Endothelial cell of umbilical vein (primary cell): ENCODE measurements at regions not wholly inside any gene's neighbourhood (a gene's known extent, or its start where the extent isn't known, plus 50 kb on each side); places are given as distances from the start of the nearest gene placed in this dataset.

Source experiments
- EZH2 ChIP-seq: IDR thresholded peaks from 2 replicates; pipeline ENCODE4 v1.6.1; 2012; ENCODE audit warnings: borderline replicate concordance, low read depth, mild to moderate bottlenecking, moderate library complexity, low read length, inconsistent platforms; ENCODE audit not compliant: severe bottlenecking
- GATA2 ChIP-seq: IDR thresholded peaks from 2 replicates; pipeline ENCODE4 v1.7.0; 2011; ENCODE audit warnings: low read depth, mild to moderate bottlenecking, moderate library complexity, mixed read lengths, low read length; ENCODE audit not compliant: insufficient read length, insufficient read depth
- JUN ChIP-seq: IDR thresholded peaks from 2 replicates; pipeline ENCODE4 v1.6.1; 2011; ENCODE audit warnings: borderline replicate concordance, low read depth; ENCODE audit not compliant: insufficient read length, insufficient read depth
- MYC ChIP-seq: IDR thresholded peaks from one replicate; pipeline ENCODE4 v1.6.1; 2011; ENCODE audit warnings: mild to moderate bottlenecking, low read depth, low read length
- POLR2A ChIP-seq: IDR thresholded peaks from 2 replicates; pipeline ENCODE4 v1.6.1; 2012; ENCODE audit warnings: low read depth, mild to moderate bottlenecking, control low read depth, low read length
- POLR2AphosphoS5 ChIP-seq: IDR thresholded peaks from 2 replicates; pipeline ENCODE4 v1.6.1; 2012; ENCODE audit warnings: low read depth, mild to moderate bottlenecking, control low read depth, low read length, moderate library complexity; ENCODE audit not compliant: insufficient read depth
- TF ChIP-seq, protein P1 (sequence below), 2 donors: IDR thresholded peaks; 1 replicate in 1 of 2; 2 replicates in 1 of 2; pipeline ENCODE4 v1.5.1; 2011; ENCODE audit warnings: low read length in 2 of 2, mild to moderate bottlenecking in 2 of 2, moderate library complexity in 2 of 2, control low read depth in 1 of 2, inconsistent platforms in 1 of 2, low read depth in 1 of 2; ENCODE audit not compliant: insufficient read depth in 1 of 2; ENCODE audit errors: extremely low read depth in 1 of 2
- TF ChIP-seq, protein P2 (sequence below): IDR thresholded peaks from 2 replicates; pipeline ENCODE4 v1.6.1; 2011; ENCODE audit not compliant: insufficient read depth, insufficient read length

DNA sequence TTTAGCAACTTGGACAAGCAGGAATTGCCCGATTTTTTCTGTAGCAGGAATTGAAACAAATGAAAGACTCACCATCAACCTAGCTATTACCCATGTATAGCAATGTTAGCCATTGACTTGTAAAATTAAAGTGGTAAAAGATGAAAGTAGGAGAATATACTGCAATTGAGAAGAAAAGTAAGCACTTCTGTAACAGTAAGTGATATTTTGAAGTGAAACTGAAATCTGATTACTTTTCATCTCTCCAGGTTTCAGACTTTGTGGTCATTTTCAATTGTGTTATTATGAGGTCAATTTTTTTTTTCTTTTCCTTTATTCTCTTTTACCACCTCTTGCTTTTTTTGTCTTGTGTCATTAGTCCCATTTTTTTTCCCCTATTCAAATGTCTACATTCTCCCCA lies 1078.2 kb downstream of the ZPLD1 start:
- TF ChIP-seq JUN, result no peak
- TF ChIP-seq, protein P1, sequence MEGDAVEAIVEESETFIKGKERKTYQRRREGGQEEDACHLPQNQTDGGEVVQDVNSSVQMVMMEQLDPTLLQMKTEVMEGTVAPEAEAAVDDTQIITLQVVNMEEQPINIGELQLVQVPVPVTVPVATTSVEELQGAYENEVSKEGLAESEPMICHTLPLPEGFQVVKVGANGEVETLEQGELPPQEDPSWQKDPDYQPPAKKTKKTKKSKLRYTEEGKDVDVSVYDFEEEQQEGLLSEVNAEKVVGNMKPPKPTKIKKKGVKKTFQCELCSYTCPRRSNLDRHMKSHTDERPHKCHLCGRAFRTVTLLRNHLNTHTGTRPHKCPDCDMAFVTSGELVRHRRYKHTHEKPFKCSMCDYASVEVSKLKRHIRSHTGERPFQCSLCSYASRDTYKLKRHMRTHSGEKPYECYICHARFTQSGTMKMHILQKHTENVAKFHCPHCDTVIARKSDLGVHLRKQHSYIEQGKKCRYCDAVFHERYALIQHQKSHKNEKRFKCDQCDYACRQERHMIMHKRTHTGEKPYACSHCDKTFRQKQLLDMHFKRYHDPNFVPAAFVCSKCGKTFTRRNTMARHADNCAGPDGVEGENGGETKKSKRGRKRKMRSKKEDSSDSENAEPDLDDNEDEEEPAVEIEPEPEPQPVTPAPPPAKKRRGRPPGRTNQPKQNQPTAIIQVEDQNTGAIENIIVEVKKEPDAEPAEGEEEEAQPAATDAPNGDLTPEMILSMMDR (IDR thresholded peaks at IDR 0.05; ENCODE audit: extremely low read depth in 1 of 2, insufficient read depth in 1 of 2, low read depth in 1 of 2, low read length in 2 of 2), result no peak
- TF ChIP-seq EZH2, result no peak
- no peak for TF ChIP-seq POLR2A
- TF ChIP-seq, protein P2, sequence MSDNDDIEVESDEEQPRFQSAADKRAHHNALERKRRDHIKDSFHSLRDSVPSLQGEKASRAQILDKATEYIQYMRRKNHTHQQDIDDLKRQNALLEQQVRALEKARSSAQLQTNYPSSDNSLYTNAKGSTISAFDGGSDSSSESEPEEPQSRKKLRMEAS, result no peak
- no peak for TF ChIP-seq GATA2
- TF ChIP-seq MYC, result no peak
- no peak for TF ChIP-seq POLR2AphosphoS5
